ENCODE measurements at regions not wholly inside any gene's neighbourhood (a gene's known extent, or its start where the extent isn't known, plus 50 kb on each side); places are given as distances from the start of the nearest gene placed in this dataset.
"Not testable (repeated sequence)": the region's sequence is repeated elsewhere in the genome, so short reads cannot be mapped to it uniquely, and the experiment has no call there.

DNA sequence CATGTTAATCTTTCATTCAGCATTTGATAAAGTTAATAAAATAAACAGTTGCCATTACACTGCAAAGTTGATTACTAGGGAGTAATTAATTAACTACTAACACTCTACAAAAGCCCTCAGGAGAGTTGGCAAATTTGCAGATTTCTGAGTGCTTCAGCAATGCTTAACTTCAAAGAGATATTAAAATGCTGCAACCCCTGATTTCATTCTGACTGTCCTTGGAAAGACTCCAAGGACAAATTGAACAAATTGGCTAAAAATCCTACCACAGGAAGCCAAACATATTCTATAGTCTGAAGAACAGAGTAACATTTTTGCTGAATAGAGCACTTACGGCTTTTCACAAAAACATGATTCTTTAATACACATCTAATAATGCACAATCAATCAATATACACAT is 1543.0 kb downstream of the SLITRK5 start:
- Histone ChIP-seq H3K9me3 (ENCODE audit: low read depth, low read length) (no peaks in the 10 kb centered on the region), H3K4me3 (ENCODE audit: insufficient read depth, low read length) (no peak overlapping the region), H3K4me1 (ENCODE audit: insufficient read depth, low read length) (no peaks in the 10 kb centered on the region), H3K4me2 (ENCODE audit: insufficient read depth, low read length) (no peak overlapping the region), H3K27ac (ENCODE audit: low read depth, low read length) (no peak overlapping the region), H4K20me1 (ENCODE audit: insufficient read depth, low read length) (no peaks in the 10 kb centered on the region), H3K79me2 (ENCODE audit: insufficient read depth, low read length) (no peaks in the 10 kb centered on the region), H3K36me3 (ENCODE audit: insufficient read depth, low read length) (no peaks in the 10 kb centered on the region), H2AFZ (ENCODE audit: low read length) (no peak overlapping the region), H3K27me3 (ENCODE audit: insufficient read depth, low read length) (no peaks in the 10 kb centered on the region)
- DNase-seq (ENCODE audit: insufficient read length, low spot score, missing footprints): no peak
- TF ChIP-seq, protein P1, sequence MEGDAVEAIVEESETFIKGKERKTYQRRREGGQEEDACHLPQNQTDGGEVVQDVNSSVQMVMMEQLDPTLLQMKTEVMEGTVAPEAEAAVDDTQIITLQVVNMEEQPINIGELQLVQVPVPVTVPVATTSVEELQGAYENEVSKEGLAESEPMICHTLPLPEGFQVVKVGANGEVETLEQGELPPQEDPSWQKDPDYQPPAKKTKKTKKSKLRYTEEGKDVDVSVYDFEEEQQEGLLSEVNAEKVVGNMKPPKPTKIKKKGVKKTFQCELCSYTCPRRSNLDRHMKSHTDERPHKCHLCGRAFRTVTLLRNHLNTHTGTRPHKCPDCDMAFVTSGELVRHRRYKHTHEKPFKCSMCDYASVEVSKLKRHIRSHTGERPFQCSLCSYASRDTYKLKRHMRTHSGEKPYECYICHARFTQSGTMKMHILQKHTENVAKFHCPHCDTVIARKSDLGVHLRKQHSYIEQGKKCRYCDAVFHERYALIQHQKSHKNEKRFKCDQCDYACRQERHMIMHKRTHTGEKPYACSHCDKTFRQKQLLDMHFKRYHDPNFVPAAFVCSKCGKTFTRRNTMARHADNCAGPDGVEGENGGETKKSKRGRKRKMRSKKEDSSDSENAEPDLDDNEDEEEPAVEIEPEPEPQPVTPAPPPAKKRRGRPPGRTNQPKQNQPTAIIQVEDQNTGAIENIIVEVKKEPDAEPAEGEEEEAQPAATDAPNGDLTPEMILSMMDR (IDR thresholded peaks at IDR 0.05; ENCODE audit: extremely low read depth, low read depth, low read length): no peak

DNA sequence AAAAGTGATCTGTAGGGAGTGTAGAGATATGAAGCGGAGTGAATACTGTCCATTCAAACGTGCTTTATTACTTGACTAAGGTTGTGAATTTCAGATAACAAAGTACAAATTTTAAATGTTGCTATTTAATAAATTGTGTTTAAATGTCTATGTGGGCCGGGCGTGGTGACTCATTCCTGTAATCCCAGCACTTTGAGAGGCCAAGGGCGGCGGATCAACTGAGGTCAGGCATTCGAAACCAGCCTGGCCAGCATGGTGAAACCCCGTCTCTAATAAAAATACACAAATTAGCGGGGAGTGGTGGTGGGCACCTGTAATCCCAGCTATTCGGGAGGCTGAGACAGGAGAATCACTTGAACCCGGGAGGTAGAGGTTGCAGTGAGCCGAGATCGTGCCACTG is 1544.1 kb downstream of the SLITRK5 start:
- DNase-seq (ENCODE audit: insufficient read length, low spot score, missing footprints); H3K27ac ChIP-seq (ENCODE audit: low read depth, low read length); H3K9me3 ChIP-seq (ENCODE audit: low read depth, low read length); H2AFZ ChIP-seq (ENCODE audit: low read length); H3K27me3 ChIP-seq (ENCODE audit: insufficient read depth, low read length); H4K20me1 ChIP-seq (ENCODE audit: insufficient read depth, low read length); H3K36me3 ChIP-seq (ENCODE audit: insufficient read depth, low read length); H3K79me2 ChIP-seq (ENCODE audit: insufficient read depth, low read length); H3K4me1 ChIP-seq (ENCODE audit: insufficient read depth, low read length); H3K4me3 ChIP-seq (ENCODE audit: insufficient read depth, low read length); H3K4me2 ChIP-seq (ENCODE audit: insufficient read depth, low read length): not testable (repeated sequence)

DNA sequence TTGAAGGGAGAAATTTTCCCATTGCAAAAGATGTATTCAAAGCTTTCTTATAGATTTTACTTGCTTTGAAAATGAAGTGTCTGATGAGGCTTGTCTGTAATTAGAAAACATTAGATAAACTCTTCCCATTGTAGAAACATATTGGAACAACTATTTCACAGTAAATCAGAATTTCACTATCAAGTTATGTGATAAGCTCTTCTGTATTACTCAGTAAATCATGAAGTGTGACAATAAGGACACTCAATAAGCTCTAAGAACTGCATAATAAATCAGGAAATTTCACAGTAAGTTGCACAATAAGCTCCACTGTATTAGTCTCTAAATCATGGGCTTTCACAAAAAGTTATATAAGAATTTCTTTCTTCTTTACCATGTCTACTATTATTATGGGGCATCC is 1546.6 kb downstream of the SLITRK5 start:
- H3K27me3 ChIP-seq (ENCODE audit: insufficient read depth, low read length): no peaks in the 10 kb centered on the region
- H3K36me3 ChIP-seq (ENCODE audit: insufficient read depth, low read length): no peaks in the 10 kb centered on the region
- H3K4me1 ChIP-seq (ENCODE audit: insufficient read depth, low read length): no peaks in the 10 kb centered on the region
- TF ChIP-seq, protein P1 (IDR thresholded peaks at IDR 0.05; ENCODE audit: extremely low read depth, low read depth, low read length): no peak
- H3K79me2 ChIP-seq (ENCODE audit: insufficient read depth, low read length): no peaks in the 10 kb centered on the region
- no peaks in the 10 kb centered on the region for H4K20me1 ChIP-seq (ENCODE audit: insufficient read depth, low read length)
- H3K9me3 ChIP-seq (ENCODE audit: low read depth, low read length): peaks cover 3% of the 10 kb centered on the region
- no peak for DNase-seq (ENCODE audit: insufficient read length, low spot score, missing footprints)
- H3K27ac ChIP-seq (ENCODE audit: low read depth, low read length): no peak overlapping the region
- H2AFZ ChIP-seq (ENCODE audit: low read length): no peak overlapping the region
- no peak overlapping the region for H3K4me2 ChIP-seq (ENCODE audit: insufficient read depth, low read length)
- H3K4me3 ChIP-seq (ENCODE audit: insufficient read depth, low read length): no peak overlapping the region

DNA sequence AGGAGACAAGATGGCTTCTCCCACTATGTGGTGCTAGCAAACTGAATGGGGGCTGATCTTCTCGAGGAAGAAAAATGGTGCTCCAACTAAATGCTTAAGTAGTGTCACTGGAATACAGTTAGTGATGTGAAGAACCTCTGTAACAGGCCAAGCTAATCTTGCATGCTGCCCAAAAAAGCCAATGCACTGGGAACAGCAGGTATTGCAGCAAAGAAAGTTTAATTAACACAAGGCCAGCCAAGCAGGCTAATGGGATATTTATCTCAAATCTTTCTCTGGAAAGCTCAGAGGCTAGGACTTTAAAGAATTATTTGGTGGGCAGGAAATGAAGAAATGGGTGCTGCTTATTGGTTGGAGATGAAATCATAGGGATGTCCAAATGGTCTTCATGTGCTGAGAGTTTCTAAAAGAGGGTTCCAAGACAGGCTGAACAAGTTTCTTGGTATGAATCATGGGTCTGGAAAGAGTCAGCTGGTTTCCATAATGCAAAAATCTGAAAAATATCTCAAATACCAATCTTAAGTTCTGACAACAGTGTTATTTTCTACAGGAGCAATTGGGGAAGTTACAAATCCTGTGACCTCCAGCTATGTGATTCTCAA is 1550.5 kb downstream of the SLITRK5 start:
- no peaks in the 10 kb centered on the region for H3K79me2 ChIP-seq (ENCODE audit: insufficient read depth, low read length)
- H3K9me3 ChIP-seq (ENCODE audit: low read depth, low read length): peaks cover 4% of the 10 kb centered on the region
- no peaks in the 10 kb centered on the region for H3K36me3 ChIP-seq (ENCODE audit: insufficient read depth, low read length)
- no peaks in the 10 kb centered on the region for H3K27me3 ChIP-seq (ENCODE audit: insufficient read depth, low read length)
- H3K4me3 ChIP-seq (ENCODE audit: insufficient read depth, low read length): no peak overlapping the region
- no peak overlapping the region for H2AFZ ChIP-seq (ENCODE audit: low read length)
- DNase-seq (ENCODE audit: insufficient read length, low spot score, missing footprints): no peak
- no peaks in the 10 kb centered on the region for H4K20me1 ChIP-seq (ENCODE audit: insufficient read depth, low read length)
- no peak overlapping the region for H3K27ac ChIP-seq (ENCODE audit: low read depth, low read length)
- TF ChIP-seq, protein P1 (IDR thresholded peaks at IDR 0.05; ENCODE audit: extremely low read depth, low read depth, low read length): no peak
- H3K4me1 ChIP-seq (ENCODE audit: insufficient read depth, low read length): no peaks in the 10 kb centered on the region
- H3K4me2 ChIP-seq (ENCODE audit: insufficient read depth, low read length): no peak overlapping the region

All from osteoblast (primary cell).